HepG2 (cell line): ENCODE measurements at regions not wholly inside any gene's neighbourhood (a gene's known extent, or its start where the extent isn't known, plus 50 kb on each side); places are given as distances from the start of the nearest gene placed in this dataset.

Source experiments
- ATAC-seq: fragments of 200-7000 bp; cut with Tn5 transposase; 3 replicates; pipeline ENCODE4 v1.9.1; 2020; ENCODE audit warnings: mild to moderate bottlenecking, moderate library complexity
- BruUV-seq: library from RNA; stranded (reverse); fragments of 400-500 nt; replicated peaks from 2 replicates; lab custom pipeline; 2021; lab: Mats Ljungman, UMichigan
- CTCF ChIA-PET: fragments of 300-600 bp; formaldehyde crosslinking; extraction: SDS; loops from one replicate; lab custom pipeline; 2021; ENCODE audit warnings: low total read pairs, inconsistent platforms, low intra/inter-chr PET ratio; lab: Yijun Ruan, JAX
- POLR2A ChIA-PET: fragments of 350-600 bp; sonication (Branson Sonifier 250); formaldehyde crosslinking; loops from one replicate; lab custom pipeline; 2020; ENCODE audit warnings: antibody characterized with exemption, inconsistent platforms; lab: Yijun Ruan, JAX
- DNase-seq: peaks from one replicate; pipeline ENCODE4 v3.0.0-alpha.2; 2015; ENCODE audit warnings: low spot score
- FAIRE-seq: peaks from 3 replicates; lab custom pipeline; 2011; peaks lifted over from hg19 to GRCh38; lab: Jason Lieb, UNC
- H2AFZ ChIP-seq: one replicate; pipeline ENCODE4 v1.6.1; 2011; ENCODE audit warnings: low read length, inconsistent platforms
- H3K27ac ChIP-seq: fragments of 300-600 bp; 3 replicates; pipeline ENCODE4 v1.8.0; 2011; ENCODE audit warnings: mixed run types, mild to moderate bottlenecking, mixed read lengths, low read length, inconsistent platforms; ENCODE audit not compliant: insufficient read depth; ENCODE audit errors: extremely low read length
- H3K27me3 ChIP-seq, 2 experiments: fragments of 200-600 bp in 1 of 2; 2 replicates in 1 of 2; 3 replicates in 1 of 2; pipeline versions ENCODE4 v1.6.0 to v1.8.0; 2011; ENCODE audit warnings: low read length in 2 of 2, mild to moderate bottlenecking in 2 of 2, moderate library complexity in 2 of 2, inconsistent platforms in 1 of 2; ENCODE audit not compliant: insufficient read depth in 2 of 2, control insufficient read depth in 1 of 2
- H3K36me3 ChIP-seq, 2 experiments: fragments of 200-600 bp in 1 of 2; replicated peaks in 1 of 2; 2 replicates in 1 of 2; 3 replicates in 1 of 2; pipeline versions ENCODE4 v1.5.1 to v1.8.0; 2011; ENCODE audit warnings: low read length in 2 of 2, inconsistent platforms in 1 of 2; ENCODE audit not compliant: insufficient read depth in 2 of 2, control insufficient read depth in 1 of 2
- H3K4me1 ChIP-seq: 2 replicates; pipeline ENCODE4 v1.5.1; 2012; ENCODE audit warnings: low read length, inconsistent platforms; ENCODE audit not compliant: insufficient read depth
- H3K4me2 ChIP-seq: 2 replicates; pipeline ENCODE4 v1.6.0; 2011; ENCODE audit warnings: low read depth, low read length, inconsistent platforms
- H3K4me3 ChIP-seq, 3 experiments: fragments of 200-600 bp in 1 of 3; sonication (generic), shearing (Covaris generic) in 1 of 3; replicated peaks in 1 of 3; 2 replicates each; pipeline ENCODE4 v1.5.1; 2011 to 2016; ENCODE audit warnings: low read length in 3 of 3, inconsistent platforms in 2 of 3, low read depth in 2 of 3, mild to moderate bottlenecking in 2 of 3, control low read depth in 1 of 3, mixed read lengths in 1 of 3; ENCODE audit not compliant: insufficient read depth in 1 of 3
- H3K79me2 ChIP-seq: one replicate; pipeline ENCODE4 v1.6.1; 2011; ENCODE audit warnings: low read length, inconsistent platforms; ENCODE audit not compliant: insufficient read depth
- H3K9ac ChIP-seq: 2 replicates; pipeline ENCODE4 v1.6.0; 2011; ENCODE audit warnings: mild to moderate bottlenecking, low read depth, low read length, inconsistent platforms; ENCODE audit not compliant: insufficient read depth
- H3K9me3 ChIP-seq: 2 replicates; pipeline ENCODE4 v1.5.1; 2012; ENCODE audit warnings: mild to moderate bottlenecking, low read length
- H4K20me1 ChIP-seq: 2 replicates; pipeline ENCODE4 v1.6.0; 2011; ENCODE audit warnings: inconsistent platforms, mild to moderate bottlenecking, low read length, moderate library complexity; ENCODE audit not compliant: insufficient read depth
- AHDC1 ChIP-seq: sonication (generic); formaldehyde crosslinking; IDR thresholded peaks from 2 replicates; pipeline ENCODE4 v1.5.1; 2020; ENCODE audit warnings: mild to moderate bottlenecking, missing genetic modification reagents, borderline replicate concordance
- KLF11 ChIP-seq: IDR thresholded peaks from 2 replicates; pipeline ENCODE4 v1.6.1; 2016; ENCODE audit warnings: missing compliant biosample characterization
- KLF12 ChIP-seq: sonication (generic); formaldehyde crosslinking; IDR thresholded peaks from 2 replicates; pipeline ENCODE4 v1.4.0; 2020; ENCODE audit warnings: missing genetic modification reagents, borderline replicate concordance
- NCOA2 ChIP-seq: sonication (generic); formaldehyde crosslinking; IDR thresholded peaks from 2 replicates; pipeline ENCODE4 v1.8.0; 2022; ENCODE audit warnings: inconsistent platforms
- PATZ1 ChIP-seq: sonication (generic); formaldehyde crosslinking; IDR thresholded peaks from 2 replicates; pipeline ENCODE4 v1.4.0; 2020; ENCODE audit warnings: missing genetic modification reagents
- PLRG1 ChIP-seq: fragments of 450-650 bp; conservative IDR thresholded peaks from 2 replicates; pipeline ENCODE4 v1.6.1; 2016
- TGIF2 ChIP-seq: IDR thresholded peaks from 2 replicates; pipeline ENCODE4 v1.6.1; 2016; ENCODE audit warnings: control low read depth, missing compliant biosample characterization
- UBTF ChIP-seq: sonication (generic); formaldehyde crosslinking; IDR thresholded peaks from 2 replicates; pipeline ENCODE4 v1.4.0; 2020; ENCODE audit warnings: mild to moderate bottlenecking, missing genetic modification reagents
- ZBED4 ChIP-seq: sonication (generic); formaldehyde crosslinking; IDR thresholded peaks from 2 replicates; pipeline ENCODE4 v1.4.0; 2020; ENCODE audit warnings: missing genetic modification reagents, borderline replicate concordance
- ZMYM3 ChIP-seq: sonication (generic); formaldehyde crosslinking; IDR thresholded peaks from 2 replicates; pipeline ENCODE4 v1.5.1; 2020; ENCODE audit warnings: mild to moderate bottlenecking, missing genetic modification reagents
- ZNF124 ChIP-seq: sonication (generic); formaldehyde crosslinking; IDR thresholded peaks from 2 replicates; pipeline ENCODE4 v1.4.0; 2020; ENCODE audit warnings: missing genetic modification reagents
- ZNF451 ChIP-seq: sonication (generic); formaldehyde crosslinking; IDR thresholded peaks from 2 replicates; pipeline ENCODE4 v1.5.0; 2020; ENCODE audit warnings: mild to moderate bottlenecking, missing genetic modification reagents
- WGBS: methylation state at CpG from one replicate; pipeline ENCODE4 v1.1.6; 2017; ENCODE audit warnings: low lambda C conversion rate; 5-methylcytosine and 5-hydroxymethylcytosine counted together
- in situ Hi-C: cut with HindIII; loops from 2 replicates; pipeline ENCODE4 v1.10.0; 2017; ENCODE audit warnings: low pct_unique_long_range_greater_than_20kb; ENCODE audit not compliant: extremely low pct_ligation_motif_present
- intact Hi-C: fragments of 100-400 bp; cut with micrococcal nuclease; formaldehyde crosslinking; loops from one replicate; pipeline ENCODE4 v1.10.0; 2022; ENCODE audit not compliant: unreplicated experiment

GRCh38 chr18:56286775-56287325 lies 351.5 kb downstream of the TXNL1 start:
- WGBS = 2% methylated on average over 4 of the region's 4 CpGs
- Histone ChIP-seq H4K20me1 (no peaks in the 10 kb centered on the region), H3K27me3 (no peaks in the 10 kb centered on the region), H3K79me2 (no peaks in the 10 kb centered on the region), H3K27ac (no peak overlapping the region), H3K4me2 (no peak overlapping the region), H2AFZ (no peak overlapping the region), H3K4me3 (no peak overlapping the region), H3K9ac (no peak overlapping the region), H3K36me3 (no peaks in the 10 kb centered on the region), H3K9me3 (no peaks in the 10 kb centered on the region), H3K4me1 (no peaks in the 10 kb centered on the region)
- POLR2A ChIA-PET = no interaction called here
- DNase-seq (no peak), ATAC-seq (no peak), FAIRE-seq (no peak)
- BruUV-seq = no TSS peak
- CTCF ChIA-PET = no interaction called here
- intact Hi-C loops (no loop called here), in situ Hi-C loops (no loop called here)
- TF ChIP-seq ZNF451 (CRISPR knock-in tag) (no peak), KLF12 (CRISPR knock-in tag) (no peak), PATZ1 (CRISPR knock-in tag) (no peak), PLRG1 (no peak), AHDC1 (no peak), ZNF124 (CRISPR knock-in tag) (no peak), KLF11 (no peak), UBTF (CRISPR knock-in tag) (no peak), ZMYM3 (CRISPR knock-in tag) (no peak), NCOA2 (no peak), ZBED4 (no peak), TGIF2 (CRISPR knock-in tag) (no peak)
